Panc1 (cell line): ENCODE measurements at regions not wholly inside any gene's neighbourhood (a gene's known extent, or its start where the extent isn't known, plus 50 kb on each side); places are given as distances from the start of the nearest gene placed in this dataset.

Source experiments
- ATAC-seq: fragments of 200-7000 bp; cut with Tn5 transposase; 2 replicates; pipeline ENCODE4 v1.9.1; 2020; ENCODE audit warnings: mild to moderate bottlenecking, moderate library complexity
- BruUV-seq: library from RNA; stranded (reverse); fragments of 400-500 nt; replicated peaks from 2 replicates; lab custom pipeline; 2021; lab: Mats Ljungman, UMichigan
- CTCF ChIA-PET: fragments of 300-600 bp; sonication (Branson Sonifier 250); formaldehyde crosslinking; loops from one replicate; lab custom pipeline; 2022; ENCODE audit warnings: antibody characterized with exemption; lab: Charles Lee
- POLR2A ChIA-PET: fragments of 300-600 bp; sonication (Branson Sonifier 250); formaldehyde crosslinking; loops from one replicate; lab custom pipeline; 2022; ENCODE audit warnings: antibody characterized with exemption; lab: Charles Lee
- DNase-seq: peaks from one replicate; pipeline ENCODE4 v3.0.0-alpha.2; 2010; ENCODE audit warnings: low read depth, low spot score
- H3K27ac ChIP-seq: 2 replicates; pipeline ENCODE4 v1.5.1; 2011; ENCODE audit warnings: mild to moderate bottlenecking, low read length, inconsistent platforms
- H3K27me3 ChIP-seq: fragments of 200-500 bp; sonication (Bioruptor generic); 2 replicates; pipeline ENCODE4 v1.6.0; 2014; ENCODE audit warnings: low read length, inconsistent platforms; ENCODE audit not compliant: control insufficient read depth, insufficient read depth
- H3K36me3 ChIP-seq: fragments of 200-500 bp; sonication (Bioruptor generic); 2 replicates; pipeline ENCODE4 v1.5.1; 2014; ENCODE audit warnings: inconsistent platforms, mild to moderate bottlenecking, low read length, moderate library complexity; ENCODE audit not compliant: control insufficient read depth, insufficient read depth
- H3K4me1 ChIP-seq: 2 replicates; pipeline ENCODE4 v1.5.1; 2011; ENCODE audit warnings: inconsistent platforms, mild to moderate bottlenecking, low read length, moderate library complexity; ENCODE audit not compliant: control insufficient read depth, insufficient read depth
- H3K4me3 ChIP-seq, 2 experiments: 2 replicates each; pipeline ENCODE4 v1.5.1; 2011 to 2012; ENCODE audit warnings: low read depth in 2 of 2, low read length in 2 of 2, mild to moderate bottlenecking in 2 of 2, inconsistent platforms in 1 of 2, moderate library complexity in 1 of 2
- H3K9me3 ChIP-seq: fragments of 200-500 bp; sonication (Bioruptor generic); 2 replicates; pipeline ENCODE4 v1.5.1; 2014; ENCODE audit warnings: low read depth, mild to moderate bottlenecking, inconsistent platforms, low read length, moderate library complexity; ENCODE audit not compliant: control insufficient read depth, insufficient read depth
- POLR2AphosphoS5 ChIP-seq: IDR thresholded peaks from 2 replicates; pipeline ENCODE4 v1.6.1; 2012; ENCODE audit warnings: mild to moderate bottlenecking, low read depth, low read length, moderate library complexity
- SIN3A ChIP-seq: IDR thresholded peaks from 2 replicates; pipeline ENCODE4 v1.6.1; 2012; ENCODE audit warnings: low read depth, mild to moderate bottlenecking, low read length, moderate library complexity, borderline replicate concordance; ENCODE audit not compliant: insufficient read depth
- TCF7L2 ChIP-seq: IDR thresholded peaks from 2 replicates; pipeline ENCODE4 v1.6.1; 2011; ENCODE audit warnings: mild to moderate bottlenecking, low read depth, low read length, inconsistent platforms
- in situ Hi-C: cut with HindIII; loops from 2 replicates; pipeline ENCODE4 v1.10.0; 2016; ENCODE audit warnings: low sequenced_read_pairs, low pct_unique_long_range_greater_than_20kb
- intact Hi-C: fragments of 100-400 bp; cut with micrococcal nuclease; formaldehyde crosslinking; loops from one replicate; pipeline ENCODE4 v1.10.0; 2022; ENCODE audit not compliant: unreplicated experiment
- TF ChIP-seq, protein P1 (sequence below): fragments of 450-650 bp; IDR thresholded peaks from 2 replicates; pipeline ENCODE4 v1.5.1; 2017; ENCODE audit warnings: mild to moderate bottlenecking
- TF ChIP-seq, protein P2 (sequence below), 2 experiments: IDR thresholded peaks; 2 replicates each; pipeline ENCODE4 v1.6.1; 2011 to 2012; ENCODE audit warnings: low read depth in 2 of 2, control low read depth in 1 of 2, low read length in 1 of 2, mild to moderate bottlenecking in 1 of 2, moderate library complexity in 1 of 2; ENCODE audit not compliant: insufficient read depth in 1 of 2

DNA sequence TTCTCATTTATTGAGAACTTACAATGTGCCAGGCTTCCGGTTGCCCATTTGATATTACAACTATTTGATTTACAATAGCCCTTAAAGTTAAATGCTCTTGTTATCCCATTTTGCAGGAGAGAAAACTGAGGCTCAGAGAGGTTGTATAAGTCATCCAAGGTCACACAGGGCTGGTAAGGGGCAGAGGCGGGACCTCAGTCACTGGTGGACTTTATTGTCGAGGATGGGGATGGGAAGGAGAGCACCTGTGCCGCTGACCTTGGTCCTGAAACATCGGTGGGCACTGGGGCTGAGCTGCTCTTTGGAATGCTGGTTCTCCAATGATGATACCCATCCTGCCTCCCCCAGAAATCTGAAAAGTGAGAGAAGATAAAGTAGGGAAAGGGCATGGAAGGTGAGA is 265.4 kb downstream of the MIAT start:
- ChIA-PET POLR2A (no interaction called here), CTCF (no interaction called here)
- intact Hi-C loops = no loop called here
- ATAC-seq (no peak), DNase-seq (no peak)
- Histone ChIP-seq H3K4me3 (no peak overlapping the region), H3K36me3 (no peaks in the 10 kb centered on the region), H3K4me1 (no peaks in the 10 kb centered on the region), H3K27me3 (no peaks in the 10 kb centered on the region; the same call in 1 of the 2 replicates), H3K27ac (no peak overlapping the region), H3K9me3 (no peaks in the 10 kb centered on the region)
- no TSS peak for BruUV-seq
- in situ Hi-C loops = no loop called here
- TF ChIP-seq, protein P1, sequence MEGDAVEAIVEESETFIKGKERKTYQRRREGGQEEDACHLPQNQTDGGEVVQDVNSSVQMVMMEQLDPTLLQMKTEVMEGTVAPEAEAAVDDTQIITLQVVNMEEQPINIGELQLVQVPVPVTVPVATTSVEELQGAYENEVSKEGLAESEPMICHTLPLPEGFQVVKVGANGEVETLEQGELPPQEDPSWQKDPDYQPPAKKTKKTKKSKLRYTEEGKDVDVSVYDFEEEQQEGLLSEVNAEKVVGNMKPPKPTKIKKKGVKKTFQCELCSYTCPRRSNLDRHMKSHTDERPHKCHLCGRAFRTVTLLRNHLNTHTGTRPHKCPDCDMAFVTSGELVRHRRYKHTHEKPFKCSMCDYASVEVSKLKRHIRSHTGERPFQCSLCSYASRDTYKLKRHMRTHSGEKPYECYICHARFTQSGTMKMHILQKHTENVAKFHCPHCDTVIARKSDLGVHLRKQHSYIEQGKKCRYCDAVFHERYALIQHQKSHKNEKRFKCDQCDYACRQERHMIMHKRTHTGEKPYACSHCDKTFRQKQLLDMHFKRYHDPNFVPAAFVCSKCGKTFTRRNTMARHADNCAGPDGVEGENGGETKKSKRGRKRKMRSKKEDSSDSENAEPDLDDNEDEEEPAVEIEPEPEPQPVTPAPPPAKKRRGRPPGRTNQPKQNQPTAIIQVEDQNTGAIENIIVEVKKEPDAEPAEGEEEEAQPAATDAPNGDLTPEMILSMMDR = no peak
- TF ChIP-seq, protein P2, sequence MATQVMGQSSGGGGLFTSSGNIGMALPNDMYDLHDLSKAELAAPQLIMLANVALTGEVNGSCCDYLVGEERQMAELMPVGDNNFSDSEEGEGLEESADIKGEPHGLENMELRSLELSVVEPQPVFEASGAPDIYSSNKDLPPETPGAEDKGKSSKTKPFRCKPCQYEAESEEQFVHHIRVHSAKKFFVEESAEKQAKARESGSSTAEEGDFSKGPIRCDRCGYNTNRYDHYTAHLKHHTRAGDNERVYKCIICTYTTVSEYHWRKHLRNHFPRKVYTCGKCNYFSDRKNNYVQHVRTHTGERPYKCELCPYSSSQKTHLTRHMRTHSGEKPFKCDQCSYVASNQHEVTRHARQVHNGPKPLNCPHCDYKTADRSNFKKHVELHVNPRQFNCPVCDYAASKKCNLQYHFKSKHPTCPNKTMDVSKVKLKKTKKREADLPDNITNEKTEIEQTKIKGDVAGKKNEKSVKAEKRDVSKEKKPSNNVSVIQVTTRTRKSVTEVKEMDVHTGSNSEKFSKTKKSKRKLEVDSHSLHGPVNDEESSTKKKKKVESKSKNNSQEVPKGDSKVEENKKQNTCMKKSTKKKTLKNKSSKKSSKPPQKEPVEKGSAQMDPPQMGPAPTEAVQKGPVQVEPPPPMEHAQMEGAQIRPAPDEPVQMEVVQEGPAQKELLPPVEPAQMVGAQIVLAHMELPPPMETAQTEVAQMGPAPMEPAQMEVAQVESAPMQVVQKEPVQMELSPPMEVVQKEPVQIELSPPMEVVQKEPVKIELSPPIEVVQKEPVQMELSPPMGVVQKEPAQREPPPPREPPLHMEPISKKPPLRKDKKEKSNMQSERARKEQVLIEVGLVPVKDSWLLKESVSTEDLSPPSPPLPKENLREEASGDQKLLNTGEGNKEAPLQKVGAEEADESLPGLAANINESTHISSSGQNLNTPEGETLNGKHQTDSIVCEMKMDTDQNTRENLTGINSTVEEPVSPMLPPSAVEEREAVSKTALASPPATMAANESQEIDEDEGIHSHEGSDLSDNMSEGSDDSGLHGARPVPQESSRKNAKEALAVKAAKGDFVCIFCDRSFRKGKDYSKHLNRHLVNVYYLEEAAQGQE (IDR thresholded peaks at IDR 0.05; ENCODE audit: insufficient read depth in 1 of 2, low read depth in 2 of 2, low read length in 1 of 2) = peak; percentile 77 to 85
- no peak for TF ChIP-seq SIN3A

DNA sequence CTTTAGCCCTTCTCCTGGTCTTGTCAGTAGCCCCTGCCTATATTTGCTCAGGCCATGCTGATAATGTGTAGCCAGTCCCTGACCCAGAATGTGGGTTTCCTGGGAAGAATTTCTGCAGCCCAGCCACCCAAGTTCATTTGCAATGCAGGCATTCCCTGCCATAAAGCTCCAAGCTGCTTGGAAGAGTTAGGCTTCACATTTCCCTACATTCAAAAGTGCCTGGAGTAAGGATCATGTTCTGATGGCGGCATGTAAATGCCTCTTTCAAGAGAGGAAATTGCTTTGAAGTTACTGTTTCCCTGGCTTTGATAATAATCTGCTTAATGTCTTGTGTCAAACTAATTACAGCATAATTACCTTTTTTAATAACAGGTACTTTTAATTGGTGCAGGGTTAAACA is 266.1 kb downstream of the MIAT start:
- no peaks in the 10 kb centered on the region for H3K4me1 ChIP-seq
- ChIA-PET CTCF (no interaction called here), POLR2A (no interaction called here)
- BruUV-seq = no TSS peak
- H3K36me3 ChIP-seq = no peaks in the 10 kb centered on the region
- no peak overlapping the region for H3K4me3 ChIP-seq
- H3K9me3 ChIP-seq = no peaks in the 10 kb centered on the region
- in situ Hi-C loops = no loop called here
- TF ChIP-seq SIN3A = no peak
- TF ChIP-seq POLR2AphosphoS5 = no peak
- no peak for TF ChIP-seq TCF7L2
- TF ChIP-seq, protein P1 = no peak
- TF ChIP-seq, protein P2 (IDR thresholded peaks at IDR 0.05; ENCODE audit: insufficient read depth in 1 of 2, low read depth in 2 of 2, low read length in 1 of 2) = no peak
- no peak for ATAC-seq
- intact Hi-C loops = no loop called here
- DNase-seq = no peak
- no peak overlapping the region for H3K27ac ChIP-seq
- no peaks in the 10 kb centered on the region; the same call in 1 of the 2 replicates for H3K27me3 ChIP-seq
